ENCODE measurements at regions not wholly inside any gene's neighbourhood (a gene's known extent, or its start where the extent isn't known, plus 50 kb on each side); places are given as distances from the start of the nearest gene placed in this dataset.

DNA sequence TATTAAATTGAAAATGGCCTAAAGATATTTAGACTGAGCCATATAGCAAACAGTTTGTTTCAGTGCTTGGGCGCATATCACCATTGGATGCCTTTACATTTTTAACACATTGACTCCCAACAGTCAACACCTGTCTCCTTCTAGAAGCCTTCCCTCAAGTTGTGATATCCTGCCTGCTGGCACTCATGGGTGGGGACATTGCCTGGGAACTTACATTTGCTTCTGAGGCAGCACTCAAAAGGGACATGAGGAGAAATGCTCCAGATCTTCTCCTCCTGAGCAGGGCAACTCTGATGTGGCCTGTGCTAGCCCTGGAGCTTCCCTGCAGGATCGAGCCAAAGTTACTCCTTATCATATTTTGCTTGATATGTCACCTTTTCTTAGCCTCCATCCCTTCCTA lies 392.2 kb downstream of the CDH7 start:
- TF ChIP-seq, protein P1, sequence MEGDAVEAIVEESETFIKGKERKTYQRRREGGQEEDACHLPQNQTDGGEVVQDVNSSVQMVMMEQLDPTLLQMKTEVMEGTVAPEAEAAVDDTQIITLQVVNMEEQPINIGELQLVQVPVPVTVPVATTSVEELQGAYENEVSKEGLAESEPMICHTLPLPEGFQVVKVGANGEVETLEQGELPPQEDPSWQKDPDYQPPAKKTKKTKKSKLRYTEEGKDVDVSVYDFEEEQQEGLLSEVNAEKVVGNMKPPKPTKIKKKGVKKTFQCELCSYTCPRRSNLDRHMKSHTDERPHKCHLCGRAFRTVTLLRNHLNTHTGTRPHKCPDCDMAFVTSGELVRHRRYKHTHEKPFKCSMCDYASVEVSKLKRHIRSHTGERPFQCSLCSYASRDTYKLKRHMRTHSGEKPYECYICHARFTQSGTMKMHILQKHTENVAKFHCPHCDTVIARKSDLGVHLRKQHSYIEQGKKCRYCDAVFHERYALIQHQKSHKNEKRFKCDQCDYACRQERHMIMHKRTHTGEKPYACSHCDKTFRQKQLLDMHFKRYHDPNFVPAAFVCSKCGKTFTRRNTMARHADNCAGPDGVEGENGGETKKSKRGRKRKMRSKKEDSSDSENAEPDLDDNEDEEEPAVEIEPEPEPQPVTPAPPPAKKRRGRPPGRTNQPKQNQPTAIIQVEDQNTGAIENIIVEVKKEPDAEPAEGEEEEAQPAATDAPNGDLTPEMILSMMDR (IDR thresholded peaks at IDR 0.05; ENCODE audit: insufficient read depth, low read length, poor library complexity, severe bottlenecking) = no peak
- TF ChIP-seq EZH2phosphoT487 (conservative IDR thresholded peaks at IDR 0.05; ENCODE audit: low read length) = no peak
